HepG2 (cell line): ENCODE measurements at regions not wholly inside any gene's neighbourhood (a gene's known extent, or its start where the extent isn't known, plus 50 kb on each side); places are given as distances from the start of the nearest gene placed in this dataset.

Experiments
- ATAC-seq: fragments of 200-7000 bp; cut with Tn5 transposase; 3 replicates; pipeline ENCODE4 v1.9.1; 2020; ENCODE audit warnings: mild to moderate bottlenecking, moderate library complexity
- BruUV-seq: library from RNA; stranded (reverse); fragments of 400-500 nt; replicated peaks from 2 replicates; lab custom pipeline; 2021; lab: Mats Ljungman, UMichigan
- CTCF ChIA-PET: fragments of 300-600 bp; formaldehyde crosslinking; extraction: SDS; loops from one replicate; lab custom pipeline; 2021; ENCODE audit warnings: low total read pairs, inconsistent platforms, low intra/inter-chr PET ratio; lab: Yijun Ruan, JAX
- POLR2A ChIA-PET: fragments of 350-600 bp; sonication (Branson Sonifier 250); formaldehyde crosslinking; loops from one replicate; lab custom pipeline; 2020; ENCODE audit warnings: antibody characterized with exemption, inconsistent platforms; lab: Yijun Ruan, JAX
- DNase-seq: peaks from one replicate; pipeline ENCODE4 v3.0.0-alpha.2; 2015; ENCODE audit warnings: low spot score
- FAIRE-seq: peaks from 3 replicates; lab custom pipeline; 2011; peaks lifted over from hg19 to GRCh38; lab: Jason Lieb, UNC
- H2AFZ ChIP-seq: one replicate; pipeline ENCODE4 v1.6.1; 2011; ENCODE audit warnings: low read length, inconsistent platforms
- H3K27ac ChIP-seq: fragments of 300-600 bp; 3 replicates; pipeline ENCODE4 v1.8.0; 2011; ENCODE audit warnings: mixed run types, mild to moderate bottlenecking, mixed read lengths, low read length, inconsistent platforms; ENCODE audit not compliant: insufficient read depth; ENCODE audit errors: extremely low read length
- H3K27me3 ChIP-seq, 2 experiments: fragments of 200-600 bp in 1 of 2; 2 replicates in 1 of 2; 3 replicates in 1 of 2; pipeline versions ENCODE4 v1.6.0 to v1.8.0; 2011; ENCODE audit warnings: low read length in 2 of 2, mild to moderate bottlenecking in 2 of 2, moderate library complexity in 2 of 2, inconsistent platforms in 1 of 2; ENCODE audit not compliant: insufficient read depth in 2 of 2, control insufficient read depth in 1 of 2
- H3K36me3 ChIP-seq, 2 experiments: fragments of 200-600 bp in 1 of 2; replicated peaks in 1 of 2; 2 replicates in 1 of 2; 3 replicates in 1 of 2; pipeline versions ENCODE4 v1.5.1 to v1.8.0; 2011; ENCODE audit warnings: low read length in 2 of 2, inconsistent platforms in 1 of 2; ENCODE audit not compliant: insufficient read depth in 2 of 2, control insufficient read depth in 1 of 2
- H3K4me1 ChIP-seq: 2 replicates; pipeline ENCODE4 v1.5.1; 2012; ENCODE audit warnings: low read length, inconsistent platforms; ENCODE audit not compliant: insufficient read depth
- H3K4me2 ChIP-seq: 2 replicates; pipeline ENCODE4 v1.6.0; 2011; ENCODE audit warnings: low read depth, low read length, inconsistent platforms
- H3K4me3 ChIP-seq, 3 experiments: fragments of 200-600 bp in 1 of 3; sonication (generic), shearing (Covaris generic) in 1 of 3; replicated peaks in 1 of 3; 2 replicates each; pipeline ENCODE4 v1.5.1; 2011 to 2016; ENCODE audit warnings: low read length in 3 of 3, inconsistent platforms in 2 of 3, low read depth in 2 of 3, mild to moderate bottlenecking in 2 of 3, control low read depth in 1 of 3, mixed read lengths in 1 of 3; ENCODE audit not compliant: insufficient read depth in 1 of 3
- H3K79me2 ChIP-seq: one replicate; pipeline ENCODE4 v1.6.1; 2011; ENCODE audit warnings: low read length, inconsistent platforms; ENCODE audit not compliant: insufficient read depth
- H3K9ac ChIP-seq: 2 replicates; pipeline ENCODE4 v1.6.0; 2011; ENCODE audit warnings: mild to moderate bottlenecking, low read depth, low read length, inconsistent platforms; ENCODE audit not compliant: insufficient read depth
- H3K9me3 ChIP-seq: 2 replicates; pipeline ENCODE4 v1.5.1; 2012; ENCODE audit warnings: mild to moderate bottlenecking, low read length
- H4K20me1 ChIP-seq: 2 replicates; pipeline ENCODE4 v1.6.0; 2011; ENCODE audit warnings: inconsistent platforms, mild to moderate bottlenecking, low read length, moderate library complexity; ENCODE audit not compliant: insufficient read depth
- ELF4 ChIP-seq: sonication (generic); formaldehyde crosslinking; IDR thresholded peaks from 2 replicates; pipeline ENCODE4 v1.5.0; 2020; ENCODE audit warnings: missing genetic modification reagents, mild to moderate bottlenecking, moderate library complexity, borderline replicate concordance
- EP300 ChIP-seq, 3 experiments: sonication (generic) in 1 of 3; formaldehyde crosslinking in 1 of 3; IDR thresholded peaks; 2 replicates each; pipeline versions ENCODE4 v1.5.1 to v1.6.1; 2011 to 2020; ENCODE audit warnings: low read depth in 2 of 3, low read length in 2 of 3, borderline replicate concordance in 1 of 3, improper control_type of control experiment in 1 of 3, mild to moderate bottlenecking in 1 of 3, missing genetic modification reagents in 1 of 3, moderate library complexity in 1 of 3
- GABPA ChIP-seq, 2 experiments: IDR thresholded peaks; 2 replicates each; pipeline ENCODE4 v1.6.1; 2011 to 2016; ENCODE audit warnings: low read depth in 2 of 2, low read length in 1 of 2, missing biosample characterization in 1 of 2, missing genetic modification characterization in 1 of 2
- HNRNPK ChIP-seq: fragments of 200-400 bp; formaldehyde crosslinking; IDR thresholded peaks from 2 replicates; pipeline ENCODE4 v1.6.1; 2018; ENCODE audit warnings: low read length, low read depth, moderate library complexity, mild to moderate bottlenecking; ENCODE audit not compliant: poor library complexity, severe bottlenecking
- JUNB ChIP-seq: sonication (generic); formaldehyde crosslinking; IDR thresholded peaks from 2 replicates; pipeline ENCODE4 v1.8.0; 2022; ENCODE audit warnings: missing genetic modification reagents, mild to moderate bottlenecking, borderline replicate concordance
- KDM1A ChIP-seq: IDR thresholded peaks from 2 replicates; pipeline ENCODE4 v1.6.1; 2016; ENCODE audit warnings: missing compliant biosample characterization
- KDM4B ChIP-seq: sonication (generic); formaldehyde crosslinking; IDR thresholded peaks from 2 replicates; pipeline ENCODE4 v1.4.0; 2020; ENCODE audit warnings: missing genetic modification reagents
- NFATC3 ChIP-seq: sonication (generic); formaldehyde crosslinking; IDR thresholded peaks from 2 replicates; pipeline ENCODE4 v1.5.1; 2020; ENCODE audit warnings: mild to moderate bottlenecking, missing genetic modification reagents
- RXRB ChIP-seq: IDR thresholded peaks from 2 replicates; pipeline ENCODE4 v1.6.1; 2016; ENCODE audit warnings: borderline replicate concordance, missing genetic modification reagents, missing compliant biosample characterization
- SMYD3 ChIP-seq: sonication (generic); formaldehyde crosslinking; IDR thresholded peaks from 2 replicates; pipeline ENCODE4 v1.8.1; 2023; ENCODE audit warnings: mild to moderate bottlenecking, missing genetic modification reagents
- SNAI1 ChIP-seq: sonication (generic); formaldehyde crosslinking; IDR thresholded peaks from 2 replicates; pipeline ENCODE4 v1.5.0; 2020; ENCODE audit warnings: mild to moderate bottlenecking, missing genetic modification reagents, borderline replicate concordance
- TAF15 ChIP-seq: fragments of 200-400 bp; formaldehyde crosslinking; IDR thresholded peaks from one replicate; pipeline ENCODE4 v1.6.1; 2018; ENCODE audit warnings: mild to moderate bottlenecking, low read depth, low read length; ENCODE audit not compliant: poor library complexity, severe bottlenecking
- ZMYM2 ChIP-seq: sonication (generic); formaldehyde crosslinking; IDR thresholded peaks from 2 replicates; pipeline ENCODE4 v1.8.0; 2022; ENCODE audit warnings: mild to moderate bottlenecking, missing genetic modification reagents
- ZNF768 ChIP-seq: sonication (generic); formaldehyde crosslinking; IDR thresholded peaks from 2 replicates; pipeline ENCODE4 v1.4.0; 2020; ENCODE audit warnings: missing genetic modification reagents
- WGBS: methylation state at CpG from one replicate; pipeline ENCODE4 v1.1.6; 2017; ENCODE audit warnings: low lambda C conversion rate; 5-methylcytosine and 5-hydroxymethylcytosine counted together
- in situ Hi-C: cut with HindIII; loops from 2 replicates; pipeline ENCODE4 v1.10.0; 2017; ENCODE audit warnings: low pct_unique_long_range_greater_than_20kb; ENCODE audit not compliant: extremely low pct_ligation_motif_present
- intact Hi-C: fragments of 100-400 bp; cut with micrococcal nuclease; formaldehyde crosslinking; loops from one replicate; pipeline ENCODE4 v1.10.0; 2022; ENCODE audit not compliant: unreplicated experiment
- TF ChIP-seq, protein P1 (sequence below): IDR thresholded peaks from 2 replicates; pipeline ENCODE4 v1.6.1; 2016; ENCODE audit warnings: missing compliant biosample characterization, missing genetic modification reagents, borderline replicate concordance
- TF ChIP-seq, protein P2 (sequence below): sonication (generic); formaldehyde crosslinking; IDR thresholded peaks from 2 replicates; pipeline ENCODE4 v1.8.0; 2022; ENCODE audit warnings: mild to moderate bottlenecking, missing genetic modification reagents, moderate library complexity
- TF ChIP-seq, protein P3 (sequence below): sonication (generic); formaldehyde crosslinking; IDR thresholded peaks from 2 replicates; pipeline ENCODE4 v1.5.1; 2020; ENCODE audit warnings: missing genetic modification reagents, mild to moderate bottlenecking, borderline replicate concordance

DNA sequence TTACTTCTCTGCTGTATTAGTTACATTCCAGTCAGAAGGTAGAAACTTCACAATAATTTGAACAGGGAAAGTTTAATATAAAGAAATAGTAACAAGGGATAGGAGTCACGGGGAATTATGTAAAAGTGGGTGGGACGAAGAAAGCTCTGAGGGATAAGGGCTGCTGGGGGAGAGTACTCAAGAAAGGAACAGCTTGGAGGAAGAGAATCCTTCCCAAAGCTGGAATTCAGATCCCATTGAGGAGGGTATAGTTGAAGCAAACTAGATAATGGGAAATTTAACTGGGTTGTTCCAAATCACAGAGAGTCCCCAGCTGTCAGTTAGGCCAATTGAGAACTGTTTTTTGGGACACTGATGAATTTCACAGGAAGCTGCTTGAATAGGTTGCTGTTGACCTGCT is 53.2 kb upstream of the MACC1 start:
- no peak for TF ChIP-seq EP300 (IDR thresholded peaks at IDR 0.05; ENCODE audit: low read depth in 2 of 2, low read length in 2 of 2)
- TF ChIP-seq EP300 (CRISPR knock-in tag; IDR thresholded peaks at IDR 0.05; ENCODE audit: borderline replicate concordance) = no peak
- no peak for TF ChIP-seq ZNF768 (CRISPR knock-in tag)
- no peak for TF ChIP-seq RXRB (CRISPR knock-in tag)
- no peak for TF ChIP-seq TAF15
- no peak for TF ChIP-seq HNRNPK
- TF ChIP-seq, protein P1, sequence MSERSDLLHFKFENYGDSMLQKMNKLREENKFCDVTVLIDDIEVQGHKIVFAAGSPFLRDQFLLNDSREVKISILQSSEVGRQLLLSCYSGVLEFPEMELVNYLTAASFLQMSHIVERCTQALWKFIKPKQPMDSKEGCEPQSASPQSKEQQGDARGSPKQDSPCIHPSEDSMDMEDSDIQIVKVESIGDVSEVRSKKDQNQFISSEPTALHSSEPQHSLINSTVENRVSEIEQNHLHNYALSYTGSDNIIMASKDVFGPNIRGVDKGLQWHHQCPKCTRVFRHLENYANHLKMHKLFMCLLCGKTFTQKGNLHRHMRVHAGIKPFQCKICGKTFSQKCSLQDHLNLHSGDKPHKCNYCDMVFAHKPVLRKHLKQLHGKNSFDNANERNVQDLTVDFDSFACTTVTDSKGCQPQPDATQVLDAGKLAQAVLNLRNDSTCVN = no peak
- no peak for TF ChIP-seq NFATC3 (CRISPR knock-in tag)
- TF ChIP-seq, protein P2, sequence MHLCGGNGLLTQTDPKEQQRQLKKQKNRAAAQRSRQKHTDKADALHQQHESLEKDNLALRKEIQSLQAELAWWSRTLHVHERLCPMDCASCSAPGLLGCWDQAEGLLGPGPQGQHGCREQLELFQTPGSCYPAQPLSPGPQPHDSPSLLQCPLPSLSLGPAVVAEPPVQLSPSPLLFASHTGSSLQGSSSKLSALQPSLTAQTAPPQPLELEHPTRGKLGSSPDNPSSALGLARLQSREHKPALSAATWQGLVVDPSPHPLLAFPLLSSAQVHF (CRISPR knock-in tag) = no peak
- no peak for TF ChIP-seq ZMYM2 (CRISPR knock-in tag)
- no peak for TF ChIP-seq ELF4
- no peak for TF ChIP-seq SNAI1 (CRISPR knock-in tag)
- TF ChIP-seq JUNB = no peak
- TF ChIP-seq KDM1A (CRISPR knock-in tag) = no peak
- TF ChIP-seq, protein P3, sequence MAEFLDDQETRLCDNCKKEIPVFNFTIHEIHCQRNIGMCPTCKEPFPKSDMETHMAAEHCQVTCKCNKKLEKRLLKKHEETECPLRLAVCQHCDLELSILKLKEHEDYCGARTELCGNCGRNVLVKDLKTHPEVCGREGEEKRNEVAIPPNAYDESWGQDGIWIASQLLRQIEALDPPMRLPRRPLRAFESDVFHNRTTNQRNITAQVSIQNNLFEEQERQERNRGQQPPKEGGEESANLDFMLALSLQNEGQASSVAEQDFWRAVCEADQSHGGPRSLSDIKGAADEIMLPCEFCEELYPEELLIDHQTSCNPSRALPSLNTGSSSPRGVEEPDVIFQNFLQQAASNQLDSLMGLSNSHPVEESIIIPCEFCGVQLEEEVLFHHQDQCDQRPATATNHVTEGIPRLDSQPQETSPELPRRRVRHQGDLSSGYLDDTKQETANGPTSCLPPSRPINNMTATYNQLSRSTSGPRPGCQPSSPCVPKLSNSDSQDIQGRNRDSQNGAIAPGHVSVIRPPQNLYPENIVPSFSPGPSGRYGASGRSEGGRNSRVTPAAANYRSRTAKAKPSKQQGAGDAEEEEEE (CRISPR knock-in tag) = no peak
- TF ChIP-seq GABPA (IDR thresholded peaks at IDR 0.05; ENCODE audit: low read depth, low read length) = no peak
- no peak for TF ChIP-seq GABPA (CRISPR knock-in tag; IDR thresholded peaks at IDR 0.05; ENCODE audit: low read depth)
- no peak for TF ChIP-seq SMYD3 (CRISPR knock-in tag)
- no peak for TF ChIP-seq KDM4B
- no peak overlapping the region for H2AFZ ChIP-seq
- no peak overlapping the region for H3K27ac ChIP-seq
- no peaks in the 10 kb centered on the region for H3K79me2 ChIP-seq
- H3K9ac ChIP-seq = no peak overlapping the region
- no peak overlapping the region for H3K4me3 ChIP-seq
- WGBS = 19% methylated on average over 2 of the region's 2 CpGs
- no peak overlapping the region for H3K4me2 ChIP-seq
- H3K36me3 ChIP-seq = no peaks in the 10 kb centered on the region
- ATAC-seq = no peak
- in situ Hi-C loops (no loop called here), intact Hi-C loops (no loop called here)
- no peak for DNase-seq
- ChIA-PET CTCF (no interaction called here), POLR2A (no interaction called here)
- no peaks in the 10 kb centered on the region for H3K27me3 ChIP-seq
- no peaks in the 10 kb centered on the region for H3K9me3 ChIP-seq
- no peaks in the 10 kb centered on the region for H3K4me1 ChIP-seq
- BruUV-seq = no TSS peak
- no peaks in the 10 kb centered on the region for H4K20me1 ChIP-seq
- FAIRE-seq = no peak
